GM19025 (cell line): ENCODE measurements at regions not wholly inside any gene's neighbourhood (a gene's known extent, or its start where the extent isn't known, plus 50 kb on each side); places are given as distances from the start of the nearest gene placed in this dataset.

Source experiments
- ATAC-seq: cut with Tn5 transposase; IDR thresholded peaks from one replicate; pipeline ENCODE4 v1.9.1; 2021; ENCODE audit warnings: mild to moderate bottlenecking, low read depth, moderate library complexity; ENCODE audit not compliant: unreplicated experiment

DNA sequence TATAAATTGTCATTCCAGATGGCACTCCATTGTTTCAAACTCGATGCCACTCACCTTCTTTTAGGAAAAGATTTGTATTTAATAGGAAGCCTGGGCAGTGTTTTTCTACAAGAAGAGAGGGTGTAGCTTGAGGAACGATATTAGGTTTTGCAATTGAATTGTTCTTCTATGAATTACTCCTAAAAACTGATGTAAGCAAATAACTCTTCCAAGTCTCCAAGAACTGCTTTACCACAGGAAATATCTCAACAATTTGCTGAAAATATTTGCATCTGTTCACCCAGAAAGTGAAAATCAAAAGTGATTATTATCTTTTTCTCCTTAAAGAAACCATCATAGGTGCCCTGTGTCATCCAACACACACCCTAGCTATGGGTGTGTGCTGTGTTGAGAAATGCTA is 261.3 kb upstream of the MEOX2 start:
- no peak for ATAC-seq

- no peak for ATAC-seq
These were observed 251.6 kb upstream of the MEOX2 start for GRCh38 chr7:15938115-15938514.

DNA sequence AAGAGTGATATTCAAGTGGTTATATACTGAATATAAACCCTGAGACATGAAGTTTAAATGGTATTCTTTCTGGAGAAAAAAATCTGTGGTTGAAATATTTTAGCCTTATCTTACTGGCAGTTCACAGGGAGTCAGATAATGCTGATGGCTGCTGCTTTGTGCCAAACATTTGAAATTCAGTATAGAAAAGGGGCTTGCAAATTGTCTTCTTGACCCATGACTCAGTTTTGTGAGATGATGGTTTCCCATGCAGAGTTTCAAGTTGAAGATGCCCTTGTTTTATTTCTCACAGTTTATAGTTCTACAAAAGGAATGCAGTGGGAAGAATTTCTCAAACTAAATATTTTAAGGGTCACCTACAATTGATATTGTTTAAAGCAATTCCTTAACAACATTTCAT is 251.1 kb upstream of the MEOX2 start:
- no peak for ATAC-seq

DNA sequence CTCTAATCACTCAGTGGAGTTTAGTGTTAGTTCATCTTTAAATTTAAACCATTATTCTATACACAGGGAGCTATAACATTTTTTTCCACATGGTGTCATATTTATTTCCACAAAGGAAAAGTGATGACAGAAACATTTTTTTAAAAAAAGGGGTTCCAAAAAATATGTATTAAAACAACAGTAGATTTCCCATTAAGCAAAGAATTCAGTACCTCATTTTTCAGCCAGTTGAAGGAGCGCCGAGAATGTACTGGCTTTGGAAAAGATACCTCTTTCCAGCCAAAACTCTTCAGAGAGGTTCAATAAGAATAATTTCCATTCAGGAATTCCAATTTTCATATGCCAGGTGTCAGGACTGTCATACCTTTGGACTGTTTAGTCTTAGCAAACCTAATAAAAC is 250.5 kb upstream of the MEOX2 start:
- no peak for ATAC-seq

DNA sequence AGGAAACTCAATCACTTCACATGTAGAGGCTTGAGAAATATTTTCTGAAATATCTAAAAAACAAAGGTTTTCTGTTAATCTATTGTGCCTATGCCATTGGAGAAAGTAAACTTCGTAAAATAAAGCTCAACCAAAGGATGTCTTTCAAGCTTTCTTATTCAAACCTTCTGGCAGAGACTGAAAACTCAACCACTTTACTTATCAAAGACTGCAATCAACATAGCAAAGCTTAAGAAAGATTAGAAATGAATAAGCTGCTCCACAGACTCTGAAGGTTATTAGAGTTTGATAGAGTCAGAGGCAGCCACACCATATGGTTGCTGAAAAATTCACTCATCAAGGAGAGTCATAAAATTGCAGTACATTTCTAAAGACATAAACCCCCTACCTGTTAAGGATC is 245.8 kb upstream of the MEOX2 start:
- no peak for ATAC-seq

DNA sequence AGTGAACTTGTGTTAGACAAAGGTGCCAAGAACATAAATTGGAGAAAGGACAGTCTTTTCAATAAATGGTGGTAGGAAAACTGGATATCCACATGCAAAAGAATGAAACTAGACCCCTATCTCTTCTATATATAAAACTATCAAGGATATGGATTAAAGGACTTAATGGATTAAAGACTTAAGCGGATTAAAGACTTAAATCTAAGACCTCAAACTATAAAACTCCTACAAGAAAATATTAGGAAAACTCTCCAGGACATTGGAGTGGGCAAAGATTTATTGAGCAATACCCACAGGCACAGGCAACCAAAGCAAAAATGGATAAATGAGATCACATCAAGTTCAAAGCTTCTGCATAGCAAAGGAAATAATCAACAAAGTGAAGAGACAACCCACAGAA is 242.9 kb upstream of the MEOX2 start:
- no peak for ATAC-seq

GRCh38 chr7:15925608-15926007 is 239.1 kb upstream of the MEOX2 start:
- ATAC-seq = peak; percentile 76

- no peak for ATAC-seq
These were observed 238.4 kb upstream of the MEOX2 start for GRCh38 chr7:15924910-15925309.

GRCh38 chr7:15922002-15922401 is 235.5 kb upstream of the MEOX2 start:
- ATAC-seq = no peak

- no peak for ATAC-seq
These were observed 235.1 kb upstream of the MEOX2 start for GRCh38 chr7:15921576-15921975.

DNA sequence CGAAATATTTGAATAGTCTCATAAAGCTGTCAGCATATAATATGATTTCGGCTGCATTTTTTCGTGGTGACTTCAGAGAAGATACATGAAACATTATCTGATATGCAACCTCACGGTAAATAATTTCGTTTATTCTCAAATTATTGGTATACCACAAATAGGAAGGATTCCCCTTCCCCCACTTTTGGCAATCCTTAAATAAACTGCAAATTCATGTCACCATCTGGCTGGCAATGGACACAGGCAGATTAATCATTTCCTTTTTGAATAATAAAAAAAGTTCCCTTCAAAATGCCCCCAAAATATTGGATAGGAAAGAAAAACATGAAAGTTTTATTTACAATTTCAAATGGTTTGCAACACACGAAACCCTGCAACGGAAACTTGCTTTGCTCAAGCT is 234.5 kb upstream of the MEOX2 start:
- ATAC-seq = no peak

DNA sequence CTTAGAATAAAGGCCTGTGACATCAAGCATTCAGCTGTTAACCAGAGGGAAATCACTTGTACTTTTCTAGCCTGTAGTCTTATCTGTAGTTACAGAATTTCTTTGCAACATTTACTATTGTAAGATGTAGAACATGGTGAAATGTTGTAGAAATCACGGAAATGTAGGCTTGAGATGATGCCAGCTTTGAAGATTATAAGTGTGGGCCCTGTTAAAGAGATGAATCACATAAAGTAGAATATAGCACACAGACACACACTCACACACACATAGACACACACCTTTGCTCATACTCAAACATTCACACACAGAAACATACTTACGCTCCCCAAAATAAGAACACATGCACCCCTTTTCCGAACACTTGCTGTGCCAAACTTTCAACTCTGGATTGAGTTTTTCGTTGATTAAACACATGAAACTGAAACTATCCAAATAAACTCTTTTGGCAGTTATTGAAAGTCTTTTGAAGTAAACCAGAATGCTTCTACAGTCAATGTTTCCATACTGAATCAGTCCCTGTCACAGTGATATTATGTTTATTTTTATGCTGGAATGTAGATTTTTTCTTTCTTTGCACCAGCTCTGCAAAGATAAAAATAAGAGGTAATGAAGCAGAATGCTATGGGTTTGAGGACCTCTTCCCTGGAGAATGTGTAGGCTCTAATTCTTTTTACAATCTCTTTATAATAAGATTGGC is 230.3 kb upstream of the MEOX2 start:
- no peak for ATAC-seq

GRCh38 chr7:15915686-15916293 is 229.3 kb upstream of the MEOX2 start:
- ATAC-seq = no peak

GRCh38 chr7:15914611-15915010 is 228.1 kb upstream of the MEOX2 start:
- no peak for ATAC-seq

- no peak for ATAC-seq
These were observed 220.0 kb upstream of the MEOX2 start for GRCh38 chr7:15906436-15906835.

DNA sequence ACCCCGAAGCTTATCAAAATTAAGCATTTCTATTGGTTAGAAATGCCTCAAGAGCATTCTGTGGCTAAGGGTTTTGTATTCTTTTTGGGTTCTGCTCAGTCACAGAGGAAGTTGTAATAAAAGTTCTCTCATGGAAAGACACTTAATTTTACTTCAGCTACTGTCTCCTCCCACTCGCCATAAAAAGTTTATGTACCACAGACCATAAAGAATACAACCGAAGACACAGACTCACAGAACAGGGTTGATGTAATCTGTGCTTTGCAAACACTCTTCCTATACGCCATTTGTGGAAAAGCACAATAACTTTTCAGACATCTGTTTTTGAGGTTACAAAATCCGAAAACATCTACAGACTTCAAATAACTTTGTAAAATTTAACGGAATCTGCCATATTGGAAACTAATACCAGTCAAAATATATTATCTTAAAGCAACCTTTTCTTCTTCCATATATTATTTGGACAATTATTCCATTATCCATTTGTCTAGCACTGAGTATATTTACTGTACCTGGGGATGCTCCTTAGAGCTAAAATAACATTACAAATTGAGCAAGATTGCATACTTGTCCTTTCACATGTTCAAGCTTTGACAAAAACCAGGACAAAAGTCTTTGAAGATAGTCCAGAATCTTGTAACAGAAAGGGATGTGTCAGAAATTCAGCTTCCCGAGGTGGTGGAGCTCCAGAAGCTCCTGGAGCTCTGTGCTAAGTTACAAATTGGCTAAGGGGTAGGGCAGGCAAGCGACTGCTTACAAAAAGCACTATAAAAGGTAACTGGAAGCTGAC is 219.0 kb upstream of the MEOX2 start:
- no peak for ATAC-seq

GRCh38 chr7:15891151-15891881 is 204.8 kb upstream of the MEOX2 start:
- no peak for ATAC-seq

DNA sequence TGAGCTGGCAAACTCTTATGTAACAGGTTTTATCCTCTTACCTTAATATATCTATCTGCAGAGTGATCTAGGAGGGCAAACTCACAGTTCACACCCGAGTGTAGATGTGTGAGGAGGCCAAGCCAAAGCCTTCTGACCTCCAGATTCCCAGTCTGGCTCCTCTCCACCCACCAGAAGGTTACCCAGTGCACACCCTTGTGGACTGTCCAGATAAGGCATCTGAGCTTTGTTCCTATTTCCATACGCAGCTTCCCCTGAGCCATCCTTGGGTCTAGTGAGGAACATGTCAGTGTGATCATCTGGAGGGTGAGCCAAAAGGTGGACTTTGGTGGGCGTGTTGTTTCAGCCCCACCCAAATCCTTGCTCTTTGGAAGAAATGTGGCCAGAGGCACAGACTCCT is 203.0 kb upstream of the MEOX2 start:
- ATAC-seq = no peak

DNA sequence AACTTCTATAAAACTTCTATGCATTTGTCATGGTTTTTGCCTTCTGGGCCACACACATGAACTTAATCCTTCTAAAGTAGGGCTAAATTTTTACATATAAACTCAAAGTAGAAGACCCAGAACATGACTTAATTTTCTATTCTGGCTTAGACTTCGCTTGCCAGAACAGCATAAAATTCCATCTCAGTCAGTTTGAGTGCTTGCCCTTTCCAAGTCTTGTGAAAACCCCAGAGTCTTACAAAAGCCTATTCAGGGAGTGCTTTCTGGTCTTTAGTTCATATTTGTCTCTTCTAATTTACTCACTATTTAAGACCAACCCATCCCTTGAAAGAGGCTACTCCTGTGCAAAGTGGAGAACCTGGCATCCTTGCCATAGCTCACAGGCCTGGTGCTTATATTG is 201.6 kb upstream of the MEOX2 start:
- ATAC-seq = no peak

GRCh38 chr7:15886626-15887025 is 200.1 kb upstream of the MEOX2 start:
- ATAC-seq = no peak

- no peak for ATAC-seq
These were observed 199.2 kb upstream of the MEOX2 start for GRCh38 chr7:15885678-15886077.
